ENCODE measurements at regions not wholly inside any gene's neighbourhood (a gene's known extent, or its start where the extent isn't known, plus 50 kb on each side); places are given as distances from the start of the nearest gene placed in this dataset.

- Histone ChIP-seq H3K9me1 (ENCODE audit: control insufficient read depth, insufficient read depth, low read length) (no peaks in the 10 kb centered on the region), H4K20me1 (replicated peaks; ENCODE audit: control insufficient read depth, insufficient read depth, low read length) (peaks cover 4% of the 10 kb centered on the region; the same call in 1 of the 2 replicates), H3K9ac (ENCODE audit: insufficient read depth in 1 of 2, low read depth in 2 of 2, low read length in 2 of 2) (no peak overlapping the region), H3K36me3 (ENCODE audit: control insufficient read depth, insufficient read depth, low read length) (no peaks in the 10 kb centered on the region), H3K9me3 (replicated peaks; ENCODE audit: control insufficient read depth, insufficient read depth, low read depth, low read length) (no peaks in the 10 kb centered on the region), H3K4me1 (replicated peaks in 1 of 2; ENCODE audit: control insufficient read depth in 2 of 2, insufficient read depth in 2 of 2, low read length in 2 of 2) (peaks cover 0 to 5% of the 10 kb centered on the region in 2 experiments; a peak in 1 of 5 replicates), H3K4me2 (ENCODE audit: insufficient read depth, low read length) (no peak overlapping the region), H3K27ac (ENCODE audit: extremely low read depth, low read depth, low read length) (no peak overlapping the region), H3K79me2 (ENCODE audit: control insufficient read depth, insufficient read depth, low read length) (no peaks in the 10 kb centered on the region), H3K27me3 (ENCODE audit: control insufficient read depth in 2 of 2, insufficient read depth in 2 of 2, low read length in 2 of 2) (peaks cover 0 to 26% of the 10 kb centered on the region in 2 experiments; a peak in 4 of 5 replicates), H3K4me3 (no peak overlapping the region), H2AFZ (ENCODE audit: low read depth, low read length) (no peak overlapping the region)
- POLR2A ChIA-PET = no interaction called here
- DNase-seq (ENCODE audit: extremely low read depth in 1 of 4, low spot score in 3 of 4) (no peak), ATAC-seq (no peak), FAIRE-seq (no peak)
- no peak for TF ChIP-seq MED1 (CRISPR knock-in tag; IDR thresholded peaks at IDR 0.05; ENCODE audit: borderline replicate concordance)
- no peak for TF ChIP-seq ZNF431 (CRISPR knock-in tag; IDR thresholded peaks at IDR 0.05)
- no peak for TF ChIP-seq SRF (CRISPR knock-in tag; IDR thresholded peaks at IDR 0.05)
- no peak for TF ChIP-seq MTA1 (IDR thresholded peaks at IDR 0.05; ENCODE audit: borderline replicate concordance)
- TF ChIP-seq CBX2 (IDR thresholded peaks at IDR 0.05; ENCODE audit: insufficient read depth, low read length, poor library complexity, severe bottlenecking) = no peak
- no peak for TF ChIP-seq GATA2 (CRISPR knock-in tag; IDR thresholded peaks at IDR 0.05)
- TF ChIP-seq XRCC3 (IDR thresholded peaks at IDR 0.05) = no peak
- TF ChIP-seq CHD1 (IDR thresholded peaks at IDR 0.05; ENCODE audit: low read length) = no peak
- no peak for TF ChIP-seq PRPF4 (IDR thresholded peaks at IDR 0.05; ENCODE audit: insufficient read depth, low read depth, low read length, poor library complexity, severe bottlenecking)
- no peak for TF ChIP-seq ZNF184 (CRISPR knock-in tag; IDR thresholded peaks at IDR 0.05)
- TF ChIP-seq SAFB (IDR thresholded peaks at IDR 0.05; ENCODE audit: borderline replicate concordance, low read depth, low read length) = no peak
- no peak for TF ChIP-seq ZFP36 (IDR thresholded peaks at IDR 0.05; ENCODE audit: low read depth, low read length, partially characterized antibody)
- TF ChIP-seq ZNF696 (CRISPR knock-in tag; conservative IDR thresholded peaks at IDR 0.05) = no peak
- TF ChIP-seq KLF10 (CRISPR knock-in tag; IDR thresholded peaks at IDR 0.05) = no peak
- TF ChIP-seq PPARD (CRISPR knock-in tag; IDR thresholded peaks at IDR 0.05) = no peak
- 2% methylated on average over 9 of the region's 9 CpGs for WGBS (ENCODE audit: insufficient coverage, low coverage, missing lambda C conversion rate)
- no TSS peak for BruUV-seq (replicated peaks)
- in situ Hi-C loops (cut with MboI) = no loop called here
- CTCF ChIA-PET (ENCODE audit: low intra/inter-chr PET ratio) = no interaction called here
- intact Hi-C loops (cut with micrococcal nuclease) = no loop called here
Observed at GRCh38 chr11:70760416-70761020, 362.2 kb downstream of the CTTN start.

Data from K562 (cell line).